H1 (cell line): ENCODE measurements at regions not wholly inside any gene's neighbourhood (a gene's known extent, or its start where the extent isn't known, plus 50 kb on each side); places are given as distances from the start of the nearest gene placed in this dataset.

Experiments
- CTCF ChIA-PET: fragments of 300-600 bp; sonication (Branson Sonifier 250); formaldehyde crosslinking; loops from one replicate; lab custom pipeline; 2021; ENCODE audit not compliant: partially characterized antibody; lab: Charles Lee
- POLR2A ChIA-PET: fragments of 300-600 bp; sonication (Branson Sonifier 250); formaldehyde crosslinking; loops from one replicate; lab custom pipeline; 2021; ENCODE audit warnings: inconsistent platforms; ENCODE audit not compliant: partially characterized antibody; lab: Charles Lee
- DNase-seq, 2 experiments: peaks; one replicate each; pipeline versions ENCODE4 v3.0.0 to v3.0.0-alpha.2; 2010 to 2022; ENCODE audit warnings: low spot score in 2 of 2, low read depth in 1 of 2, mixed read lengths in 1 of 2
- FAIRE-seq: peaks from 2 replicates; lab custom pipeline; 2011; peaks lifted over from hg19 to GRCh38; lab: Jason Lieb, UNC
- H2AFZ ChIP-seq: 2 replicates; pipeline ENCODE4 v1.8.1; 2012; ENCODE audit warnings: low read length, inconsistent platforms
- H2AK5ac ChIP-seq: 2 replicates; pipeline ENCODE4 v1.6.1; 2013; ENCODE audit warnings: low read depth, low read length
- H2BK120ac ChIP-seq: replicated peaks from 2 replicates; pipeline ENCODE3; 2013; ENCODE audit warnings: low read depth, low read length, inconsistent platforms
- H2BK12ac ChIP-seq: 2 replicates; pipeline ENCODE4 v1.6.1; 2013; ENCODE audit warnings: low read depth, low read length
- H2BK15ac ChIP-seq: 2 replicates; pipeline ENCODE4 v1.6.1; 2013; ENCODE audit warnings: low read length
- H2BK20ac ChIP-seq: 2 replicates; pipeline ENCODE4 v1.6.1; 2013; ENCODE audit warnings: low read length
- H2BK5ac ChIP-seq: 2 replicates; pipeline ENCODE4 v1.6.1; 2013; ENCODE audit warnings: low read depth, low read length
- H3K14ac ChIP-seq: 2 replicates; pipeline ENCODE4 v1.6.1; 2013; ENCODE audit warnings: inconsistent platforms; ENCODE audit not compliant: insufficient read length
- H3K18ac ChIP-seq: 2 replicates; pipeline ENCODE4 v1.6.1; 2013; ENCODE audit warnings: low read length; ENCODE audit errors: extremely low read depth
- H3K23ac ChIP-seq: 2 replicates; pipeline ENCODE4 v1.6.1; 2013; ENCODE audit warnings: inconsistent platforms; ENCODE audit not compliant: insufficient read length
- H3K23me2 ChIP-seq: 2 replicates; pipeline ENCODE4 v1.6.1; 2013; ENCODE audit warnings: low read depth, low read length
- H3K27ac ChIP-seq: 2 replicates; pipeline ENCODE4 v1.6.1; 2011; ENCODE audit warnings: low read depth, low read length, inconsistent platforms
- H3K27me3 ChIP-seq, 4 experiments: replicated peaks in 1 of 4; 1 replicate in 1 of 4; 2 replicates in 3 of 4; pipeline versions ENCODE4 v1.6.1 to v1.8.1; 2011 to 2013; ENCODE audit warnings: low read length in 3 of 4, mild to moderate bottlenecking in 3 of 4, inconsistent platforms in 2 of 4, mixed read lengths in 2 of 4, moderate library complexity in 1 of 4; ENCODE audit not compliant: control insufficient read depth in 3 of 4, insufficient read depth in 3 of 4; ENCODE audit errors: extremely low read depth in 1 of 4
- H3K36me3 ChIP-seq, 4 experiments: 2 replicates each; pipeline versions ENCODE4 v1.6.1 to v1.8.1; 2011 to 2013; ENCODE audit warnings: mild to moderate bottlenecking in 4 of 4, low read length in 3 of 4, moderate library complexity in 2 of 4, control low read depth in 1 of 4, inconsistent platforms in 1 of 4; ENCODE audit not compliant: insufficient read depth in 4 of 4, control insufficient read depth in 2 of 4
- H3K4ac ChIP-seq: replicated peaks from 2 replicates; pipeline ENCODE3; 2013; ENCODE audit warnings: low read length, low read depth, mixed read lengths, inconsistent platforms; ENCODE audit not compliant: insufficient read length
- H3K4me1 ChIP-seq, 4 experiments: replicated peaks in 1 of 4; 1 replicate in 1 of 4; 2 replicates in 3 of 4; pipeline versions ENCODE4 v1.6.1 to v1.8.1; 2011 to 2013; ENCODE audit warnings: low read length in 3 of 4, inconsistent platforms in 2 of 4, mixed read lengths in 1 of 4; ENCODE audit not compliant: insufficient read depth in 4 of 4, control insufficient read depth in 3 of 4
- H3K4me2 ChIP-seq, 2 experiments: 2 replicates each; pipeline versions ENCODE4 v1.6.1 to v1.8.1; 2011 to 2013; ENCODE audit warnings: low read depth in 2 of 2, low read length in 2 of 2, control low read depth in 1 of 2, inconsistent platforms in 1 of 2, mild to moderate bottlenecking in 1 of 2; ENCODE audit not compliant: insufficient read depth in 1 of 2
- H3K4me3 ChIP-seq, 4 experiments: fragments of 200-600, 300-600 bp in 1 of 4; sonication (generic), shearing (Covaris generic), sonication (Bioruptor Twin) in 1 of 4; 2 replicates each; pipeline versions ENCODE4 v1.5.1 to v1.8.1; 2011 to 2016; ENCODE audit warnings: low read length in 4 of 4, low read depth in 3 of 4, control low read depth in 2 of 4, inconsistent platforms in 2 of 4, mild to moderate bottlenecking in 2 of 4, mixed read lengths in 1 of 4, moderate library complexity in 1 of 4; ENCODE audit not compliant: insufficient read depth in 2 of 4; ENCODE audit errors: extremely low read depth in 1 of 4
- H3K56ac ChIP-seq: replicated peaks from 2 replicates; pipeline ENCODE3; 2013; ENCODE audit warnings: low read depth, mild to moderate bottlenecking, mixed read lengths, low read length, inconsistent platforms; ENCODE audit not compliant: insufficient read length
- H3K79me1 ChIP-seq: 2 replicates; pipeline ENCODE4 v1.6.1; 2013; ENCODE audit warnings: low read depth, low read length, control low read depth
- H3K79me2 ChIP-seq, 2 experiments: 2 replicates each; pipeline versions ENCODE4 v1.6.1 to v1.8.1; 2012 to 2013; ENCODE audit warnings: low read length in 2 of 2, mild to moderate bottlenecking in 2 of 2, inconsistent platforms in 1 of 2; ENCODE audit not compliant: insufficient read depth in 2 of 2, control insufficient read depth in 1 of 2
- H3K9ac ChIP-seq, 4 experiments: replicated peaks in 1 of 4; 1 replicate in 1 of 4; 2 replicates in 3 of 4; pipeline versions ENCODE4 v1.6.1 to v1.8.1; 2011 to 2013; ENCODE audit warnings: low read depth in 3 of 4, low read length in 3 of 4, control low read depth in 2 of 4, mild to moderate bottlenecking in 2 of 4, moderate library complexity in 2 of 4, inconsistent platforms in 1 of 4; ENCODE audit errors: extremely low read depth in 1 of 4
- H3K9me3 ChIP-seq, 2 experiments: 2 replicates each; pipeline versions ENCODE4 v1.6.1 to v1.8.1; 2012 to 2013; ENCODE audit warnings: mild to moderate bottlenecking in 2 of 2, moderate library complexity in 2 of 2, control low read depth in 1 of 2, inconsistent platforms in 1 of 2, low read depth in 1 of 2, low read length in 1 of 2, mixed read lengths in 1 of 2; ENCODE audit not compliant: insufficient read depth in 2 of 2
- H4K20me1 ChIP-seq, 2 experiments: replicated peaks in 1 of 2; 2 replicates each; pipeline versions ENCODE3 to v1.8.1; 2011 to 2013; ENCODE audit warnings: inconsistent platforms in 2 of 2, low read length in 2 of 2, mild to moderate bottlenecking in 1 of 2; ENCODE audit not compliant: insufficient read depth in 2 of 2, control insufficient read depth in 1 of 2
- H4K5ac ChIP-seq: 2 replicates; pipeline ENCODE4 v1.6.1; 2013; ENCODE audit warnings: low read length, low read depth, mixed read lengths, inconsistent platforms; ENCODE audit not compliant: insufficient read length
- H4K8ac ChIP-seq: 2 replicates; pipeline ENCODE4 v1.8.0; 2013; ENCODE audit warnings: mild to moderate bottlenecking, moderate library complexity, low read length, inconsistent platforms; ENCODE audit not compliant: insufficient read depth; ENCODE audit errors: extremely low read depth
- H4K91ac ChIP-seq: replicated peaks from 2 replicates; pipeline ENCODE3; 2013; ENCODE audit warnings: low read length, mixed read lengths, inconsistent platforms; ENCODE audit not compliant: insufficient read length
- CHD2 ChIP-seq: IDR thresholded peaks from 2 replicates; pipeline ENCODE4 v1.6.1; 2012; ENCODE audit warnings: low read length, improper control_type of control experiment
- CTCF ChIP-seq, 3 experiments: IDR thresholded peaks; 1 replicate in 2 of 3; 2 replicates in 1 of 3; pipeline versions ENCODE4 v1.5.1 to v1.6.1; 2011; ENCODE audit warnings: low read length in 3 of 3, mild to moderate bottlenecking in 3 of 3, inconsistent platforms in 2 of 3, low read depth in 1 of 3, moderate library complexity in 1 of 3; ENCODE audit not compliant: insufficient read depth in 1 of 3; ENCODE audit errors: control extremely low read depth in 1 of 3
- EGR1 ChIP-seq: IDR thresholded peaks from 2 replicates; pipeline ENCODE4 v1.6.1; 2011; ENCODE audit warnings: low read depth, low read length, borderline replicate concordance
- GABPA ChIP-seq: IDR thresholded peaks from 2 replicates; pipeline ENCODE4 v1.6.1; 2011; ENCODE audit warnings: mild to moderate bottlenecking, low read length, moderate library complexity, borderline replicate concordance; ENCODE audit not compliant: insufficient read depth
- GTF2F1 ChIP-seq: IDR thresholded peaks from 2 replicates; pipeline ENCODE4 v1.6.1; 2012; ENCODE audit warnings: low read depth, low read length, improper control_type of control experiment, borderline replicate concordance
- MAX ChIP-seq: IDR thresholded peaks from 2 replicates; pipeline ENCODE4 v1.6.1; 2012; ENCODE audit warnings: inconsistent platforms
- NRF1 ChIP-seq: IDR thresholded peaks from 2 replicates; pipeline ENCODE4 v1.6.1; 2011; ENCODE audit warnings: mild to moderate bottlenecking, low read depth, low read length, improper control_type of control experiment
- PHF8 ChIP-seq: fragments of 200-600 bp; sonication (generic); conservative IDR thresholded peaks from 2 replicates; pipeline ENCODE4 v1.7.1; 2012; ENCODE audit warnings: low read depth, mild to moderate bottlenecking, inconsistent platforms, low read length, moderate library complexity
- POLR2A ChIP-seq, 2 experiments: IDR thresholded peaks; 1 replicate in 1 of 2; 2 replicates in 1 of 2; pipeline ENCODE4 v1.6.1; 2011; ENCODE audit warnings: low read depth in 2 of 2, low read length in 2 of 2, mild to moderate bottlenecking in 2 of 2; ENCODE audit errors: control extremely low read depth in 1 of 2
- SUZ12 ChIP-seq: fragments of 200-600 bp; sonication (generic); IDR thresholded peaks from 2 replicates; pipeline ENCODE4 v1.6.1; 2012; ENCODE audit warnings: mild to moderate bottlenecking, inconsistent platforms, low read length, moderate library complexity, mixed read lengths
- TAF7 ChIP-seq: optimal IDR thresholded peaks from 2 replicates; pipeline ENCODE3; 2011; ENCODE audit warnings: low read depth, mild to moderate bottlenecking, inconsistent platforms, low read length, moderate library complexity, borderline replicate concordance
- TBP ChIP-seq: IDR thresholded peaks from 2 replicates; pipeline ENCODE4 v1.6.1; 2011; ENCODE audit warnings: low read depth, low read length, improper control_type of control experiment
- TCF12 ChIP-seq: IDR thresholded peaks from 2 replicates; pipeline ENCODE4 v1.6.1; 2011; ENCODE audit warnings: low read depth, mild to moderate bottlenecking, low read length
- WGBS, 2 experiments: shearing (Covaris generic) in 1 of 2; methylation state at CpG; one replicate each; pipeline versions ENCODE4 v1.1.6 to v1.1.7; 2013 to 2015; ENCODE audit warnings: low lambda C conversion rate in 2 of 2, mixed read lengths in 2 of 2, inconsistent platforms in 1 of 2, low coverage in 1 of 2, missing lambda C conversion rate in 1 of 2; ENCODE audit not compliant: insufficient replicate concordance in 2 of 2, insufficient coverage in 1 of 2, insufficient read length in 1 of 2; ENCODE audit errors: extremely low coverage in 1 of 2, missing lambda C conversion rate in 1 of 2; 5-methylcytosine and 5-hydroxymethylcytosine counted together

DNA sequence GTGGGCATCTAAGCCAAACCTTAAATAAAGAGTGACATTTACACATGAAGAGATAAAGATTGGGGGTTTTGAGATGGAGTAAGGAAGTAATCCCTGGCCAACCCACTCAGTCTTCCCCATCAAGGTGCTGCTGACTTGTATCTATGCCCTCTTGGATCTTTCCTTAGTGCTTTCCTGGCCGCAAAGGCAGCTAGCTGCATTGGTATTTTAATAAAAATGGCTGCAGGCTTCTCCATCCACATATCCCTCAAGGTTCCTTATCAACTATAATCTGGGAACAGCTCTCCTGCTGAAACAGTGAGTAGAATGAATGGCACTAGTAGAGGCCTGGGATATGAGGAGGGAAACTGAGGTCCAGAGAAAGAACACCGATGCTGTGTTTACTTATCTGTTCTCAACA is 122.2 kb upstream of the ANKRD28 start:
- H4K5ac ChIP-seq = no peak overlapping the region
- H4K20me1 ChIP-seq = no peaks in the 10 kb centered on the region
- no peak overlapping the region for H2AFZ ChIP-seq
- no peak overlapping the region for H3K18ac ChIP-seq
- peaks cover 2% of the 10 kb centered on the region; the same call in 1 of the 2 replicates for H3K23me2 ChIP-seq
- H3K4me1 ChIP-seq = no peaks in the 10 kb centered on the region
- H2BK120ac ChIP-seq = no peak overlapping the region
- H2BK20ac ChIP-seq = no peak overlapping the region
- H3K4me2 ChIP-seq = no peak overlapping the region
- no peaks in the 10 kb centered on the region for H3K79me1 ChIP-seq
- no peak overlapping the region for H2BK12ac ChIP-seq
- no peak overlapping the region for H2BK15ac ChIP-seq
- H3K4ac ChIP-seq = no peak overlapping the region
- no peak overlapping the region for H3K14ac ChIP-seq
- H2AK5ac ChIP-seq = no peak overlapping the region
- no peak overlapping the region for H3K9ac ChIP-seq
- H2BK5ac ChIP-seq = no peak overlapping the region
- CTCF ChIA-PET = interaction anchor here (1.0 kb wide), 1 partner anchor 53 kb away, joined by 3 read pairs; no protein-coding TSS in a partner anchor
- no peak for DNase-seq
- no peak overlapping the region for H3K56ac ChIP-seq
- no peak overlapping the region for H3K23ac ChIP-seq
- H3K79me2 ChIP-seq = no peaks in the 10 kb centered on the region
- WGBS, 2 experiments = 76% methylated on average over 2 of the region's 2 CpGs; no CpG with 5 or more reads in 1 of the 2 experiments
- H3K9me3 ChIP-seq = no peaks in the 10 kb centered on the region; a peak in 1 of 4 replicates
- H3K4me3 ChIP-seq = no peak overlapping the region
- POLR2A ChIA-PET = interaction anchor here (1.6 kb wide), 1 partner anchor 10 kb away, joined by 4 read pairs; no protein-coding TSS in a partner anchor
- no peak overlapping the region for H4K8ac ChIP-seq
- no peaks in the 10 kb centered on the region for H3K36me3 ChIP-seq
- no peak overlapping the region for H3K27ac ChIP-seq
- no peak for FAIRE-seq
- no peaks in the 10 kb centered on the region for H3K27me3 ChIP-seq
- H4K91ac ChIP-seq = no peak overlapping the region
- TF ChIP-seq CTCF (IDR thresholded peaks at IDR 0.05; ENCODE audit: control extremely low read depth in 1 of 3, insufficient read depth in 1 of 3, low read depth in 1 of 3, low read length in 3 of 3) (no peak), SUZ12 (no peak), PHF8 (no peak), TBP (no peak), TCF12 (no peak), GABPA (no peak), NRF1 (no peak), EGR1 (no peak), MAX (no peak), POLR2A (IDR thresholded peaks at IDR 0.05; ENCODE audit: control extremely low read depth in 1 of 2, low read depth in 2 of 2, low read length in 2 of 2) (no peak), TAF7 (no peak), CHD2 (no peak), GTF2F1 (no peak)
